ENCODE measurements at regions not wholly inside any gene's neighbourhood (a gene's known extent, or its start where the extent isn't known, plus 50 kb on each side); places are given as distances from the start of the nearest gene placed in this dataset.

DNA sequence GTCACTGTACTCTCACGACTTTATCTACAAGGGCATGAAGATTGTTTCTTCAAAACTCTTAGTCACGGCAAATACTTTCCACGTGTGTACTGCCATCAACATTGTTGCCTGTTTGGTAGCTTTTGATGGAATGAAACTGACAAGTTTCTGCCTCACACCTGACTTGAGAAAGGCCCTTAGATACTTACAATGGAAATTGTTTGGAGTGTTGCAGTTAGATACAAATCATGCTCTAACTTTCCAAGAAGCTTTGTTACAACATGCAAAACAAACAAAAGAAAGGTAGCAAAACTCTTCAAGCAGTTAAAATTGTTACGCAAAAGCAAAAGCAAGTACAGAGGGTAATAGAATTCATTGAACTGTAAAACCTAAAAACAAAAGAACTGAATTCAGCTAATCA lies 91.1 kb upstream of the TLE4 start:
- TF ChIP-seq CHD2 (IDR thresholded peaks at IDR 0.05; ENCODE audit: low read length) = no peak
- no peak for TF ChIP-seq TBP (IDR thresholded peaks at IDR 0.05; ENCODE audit: low read depth, low read length)
- no peak for TF ChIP-seq JUN (IDR thresholded peaks at IDR 0.05; ENCODE audit: low read depth, low read length)
- TF ChIP-seq, protein P1, sequence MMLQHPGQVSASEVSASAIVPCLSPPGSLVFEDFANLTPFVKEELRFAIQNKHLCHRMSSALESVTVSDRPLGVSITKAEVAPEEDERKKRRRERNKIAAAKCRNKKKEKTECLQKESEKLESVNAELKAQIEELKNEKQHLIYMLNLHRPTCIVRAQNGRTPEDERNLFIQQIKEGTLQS (IDR thresholded peaks at IDR 0.05; ENCODE audit: insufficient read depth, low read depth, low read length) = no peak
- TF ChIP-seq SUZ12 (IDR thresholded peaks at IDR 0.05; ENCODE audit: low read length) = no peak
- no peak for TF ChIP-seq EZH2 (IDR thresholded peaks at IDR 0.05; ENCODE audit: low read depth, low read length, severe bottlenecking)
- TF ChIP-seq, protein P2, sequence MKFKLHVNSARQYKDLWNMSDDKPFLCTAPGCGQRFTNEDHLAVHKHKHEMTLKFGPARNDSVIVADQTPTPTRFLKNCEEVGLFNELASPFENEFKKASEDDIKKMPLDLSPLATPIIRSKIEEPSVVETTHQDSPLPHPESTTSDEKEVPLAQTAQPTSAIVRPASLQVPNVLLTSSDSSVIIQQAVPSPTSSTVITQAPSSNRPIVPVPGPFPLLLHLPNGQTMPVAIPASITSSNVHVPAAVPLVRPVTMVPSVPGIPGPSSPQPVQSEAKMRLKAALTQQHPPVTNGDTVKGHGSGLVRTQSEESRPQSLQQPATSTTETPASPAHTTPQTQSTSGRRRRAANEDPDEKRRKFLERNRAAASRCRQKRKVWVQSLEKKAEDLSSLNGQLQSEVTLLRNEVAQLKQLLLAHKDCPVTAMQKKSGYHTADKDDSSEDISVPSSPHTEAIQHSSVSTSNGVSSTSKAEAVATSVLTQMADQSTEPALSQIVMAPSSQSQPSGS (IDR thresholded peaks at IDR 0.05; ENCODE audit: low read length) = no peak
- TF ChIP-seq POLR2AphosphoS5 (IDR thresholded peaks at IDR 0.05; ENCODE audit: low read depth, low read length) = no peak
- TF ChIP-seq, protein P3, sequence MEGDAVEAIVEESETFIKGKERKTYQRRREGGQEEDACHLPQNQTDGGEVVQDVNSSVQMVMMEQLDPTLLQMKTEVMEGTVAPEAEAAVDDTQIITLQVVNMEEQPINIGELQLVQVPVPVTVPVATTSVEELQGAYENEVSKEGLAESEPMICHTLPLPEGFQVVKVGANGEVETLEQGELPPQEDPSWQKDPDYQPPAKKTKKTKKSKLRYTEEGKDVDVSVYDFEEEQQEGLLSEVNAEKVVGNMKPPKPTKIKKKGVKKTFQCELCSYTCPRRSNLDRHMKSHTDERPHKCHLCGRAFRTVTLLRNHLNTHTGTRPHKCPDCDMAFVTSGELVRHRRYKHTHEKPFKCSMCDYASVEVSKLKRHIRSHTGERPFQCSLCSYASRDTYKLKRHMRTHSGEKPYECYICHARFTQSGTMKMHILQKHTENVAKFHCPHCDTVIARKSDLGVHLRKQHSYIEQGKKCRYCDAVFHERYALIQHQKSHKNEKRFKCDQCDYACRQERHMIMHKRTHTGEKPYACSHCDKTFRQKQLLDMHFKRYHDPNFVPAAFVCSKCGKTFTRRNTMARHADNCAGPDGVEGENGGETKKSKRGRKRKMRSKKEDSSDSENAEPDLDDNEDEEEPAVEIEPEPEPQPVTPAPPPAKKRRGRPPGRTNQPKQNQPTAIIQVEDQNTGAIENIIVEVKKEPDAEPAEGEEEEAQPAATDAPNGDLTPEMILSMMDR (IDR thresholded peaks at IDR 0.05; ENCODE audit: control extremely low read depth in 1 of 3, insufficient read depth in 1 of 3, low read depth in 1 of 3, low read length in 3 of 3) = no peak
- no peak for TF ChIP-seq RAD21 (IDR thresholded peaks at IDR 0.05 in 1 of 2, conservative IDR thresholded peaks at IDR 0.05 in 1 of 2; ENCODE audit: low read depth in 2 of 2, low read length in 2 of 2)
- TF ChIP-seq YY1 (IDR thresholded peaks at IDR 0.05; ENCODE audit: low read depth, low read length) = no peak
- no peak for TF ChIP-seq CREB1 (IDR thresholded peaks at IDR 0.05)
- no peak for TF ChIP-seq EGR1 (IDR thresholded peaks at IDR 0.05; ENCODE audit: borderline replicate concordance, low read depth, low read length)
- no peak for TF ChIP-seq NRF1 (IDR thresholded peaks at IDR 0.05; ENCODE audit: low read depth, low read length)
